ENCODE measurements at regions not wholly inside any gene's neighbourhood (a gene's known extent, or its start where the extent isn't known, plus 50 kb on each side); places are given as distances from the start of the nearest gene placed in this dataset.

GRCh38 chr12:58774731-58775130 is 145.6 kb downstream of the LRIG3 start:
- Mint-ChIP-seq H3K4me1 (no peaks in the 10 kb centered on the region), H3K4me3 (no peak overlapping the region), H3K9me3 (peaks cover 7% of the 10 kb centered on the region), H3K27ac (no peak overlapping the region), H3K36me3 (no peaks in the 10 kb centered on the region), H3K27me3 (no peaks in the 10 kb centered on the region)

GRCh38 chr12:58775396-58775795 is 144.9 kb downstream of the LRIG3 start:
- no peaks in the 10 kb centered on the region for H3K36me3 Mint-ChIP-seq
- no peak overlapping the region for H3K27ac Mint-ChIP-seq
- H3K27me3 Mint-ChIP-seq, result no peaks in the 10 kb centered on the region
- no peak overlapping the region for H3K4me3 Mint-ChIP-seq
- no peaks in the 10 kb centered on the region for H3K4me1 Mint-ChIP-seq
- peaks cover 7% of the 10 kb centered on the region for H3K9me3 Mint-ChIP-seq

- H3K4me3 Mint-ChIP-seq, result no peak overlapping the region
- no peaks in the 10 kb centered on the region for H3K4me1 Mint-ChIP-seq
- no peaks in the 10 kb centered on the region for H3K36me3 Mint-ChIP-seq
- no peaks in the 10 kb centered on the region for H3K27me3 Mint-ChIP-seq
- H3K27ac Mint-ChIP-seq, result no peak overlapping the region
- peaks cover 7% of the 10 kb centered on the region for H3K9me3 Mint-ChIP-seq
These were observed 144.2 kb downstream of the LRIG3 start for GRCh38 chr12:58776144-58776543.

- H3K9me3 Mint-ChIP-seq, result peaks cover 7% of the 10 kb centered on the region
- H3K27me3 Mint-ChIP-seq, result no peaks in the 10 kb centered on the region
- no peak overlapping the region for H3K27ac Mint-ChIP-seq
- no peak overlapping the region for H3K4me3 Mint-ChIP-seq
- no peaks in the 10 kb centered on the region for H3K4me1 Mint-ChIP-seq
- no peaks in the 10 kb centered on the region for H3K36me3 Mint-ChIP-seq
These were observed 142.5 kb downstream of the LRIG3 start for GRCh38 chr12:58777815-58778214.

- Mint-ChIP-seq H3K27ac (no peak overlapping the region), H3K4me3 (no peak overlapping the region), H3K36me3 (no peaks in the 10 kb centered on the region), H3K27me3 (no peaks in the 10 kb centered on the region), H3K4me1 (no peaks in the 10 kb centered on the region), H3K9me3 (peaks cover 7% of the 10 kb centered on the region)
These were observed 138.7 kb downstream of the LRIG3 start for GRCh38 chr12:58781609-58782008.

GRCh38 chr12:58787021-58787760 is 133.1 kb downstream of the LRIG3 start:
- Mint-ChIP-seq H3K27ac (no peak overlapping the region), H3K4me3 (no peak overlapping the region), H3K36me3 (no peaks in the 10 kb centered on the region), H3K27me3 (no peaks in the 10 kb centered on the region), H3K9me3 (no peaks in the 10 kb centered on the region), H3K4me1 (no peaks in the 10 kb centered on the region)

GRCh38 chr12:58794859-58795258 is 125.4 kb downstream of the LRIG3 start:
- H3K27ac Mint-ChIP-seq, result no peak overlapping the region
- H3K27me3 Mint-ChIP-seq, result no peaks in the 10 kb centered on the region
- no peaks in the 10 kb centered on the region for H3K36me3 Mint-ChIP-seq
- peaks cover 15% of the 10 kb centered on the region for H3K9me3 Mint-ChIP-seq
- no peak overlapping the region for H3K4me3 Mint-ChIP-seq
- no peaks in the 10 kb centered on the region for H3K4me1 Mint-ChIP-seq

GRCh38 chr12:58795825-58796224 is 124.5 kb downstream of the LRIG3 start:
- H3K27me3 Mint-ChIP-seq, result no peaks in the 10 kb centered on the region
- H3K4me3 Mint-ChIP-seq, result no peak overlapping the region
- H3K9me3 Mint-ChIP-seq, result peaks cover 15% of the 10 kb centered on the region
- no peaks in the 10 kb centered on the region for H3K36me3 Mint-ChIP-seq
- no peaks in the 10 kb centered on the region for H3K4me1 Mint-ChIP-seq
- H3K27ac Mint-ChIP-seq, result no peak overlapping the region

GRCh38 chr12:58801986-58802385 is 118.3 kb downstream of the LRIG3 start:
- no peak overlapping the region for H3K4me3 Mint-ChIP-seq
- no peak overlapping the region for H3K27ac Mint-ChIP-seq
- no peaks in the 10 kb centered on the region for H3K36me3 Mint-ChIP-seq
- no peaks in the 10 kb centered on the region for H3K4me1 Mint-ChIP-seq
- H3K27me3 Mint-ChIP-seq, result no peaks in the 10 kb centered on the region
- no peaks in the 10 kb centered on the region for H3K9me3 Mint-ChIP-seq

- Mint-ChIP-seq H3K27ac (no peak overlapping the region), H3K36me3 (no peaks in the 10 kb centered on the region), H3K4me3 (no peak overlapping the region), H3K9me3 (no peaks in the 10 kb centered on the region), H3K4me1 (no peaks in the 10 kb centered on the region), H3K27me3 (no peaks in the 10 kb centered on the region)
These were observed 116.4 kb downstream of the LRIG3 start for GRCh38 chr12:58803908-58804307.

GRCh38 chr12:58804749-58805148 is 115.6 kb downstream of the LRIG3 start:
- H3K9me3 Mint-ChIP-seq, result no peaks in the 10 kb centered on the region
- no peak overlapping the region for H3K27ac Mint-ChIP-seq
- H3K4me1 Mint-ChIP-seq, result no peaks in the 10 kb centered on the region
- H3K36me3 Mint-ChIP-seq, result no peaks in the 10 kb centered on the region
- no peak overlapping the region for H3K4me3 Mint-ChIP-seq
- H3K27me3 Mint-ChIP-seq, result no peaks in the 10 kb centered on the region

GRCh38 chr12:58809064-58809607 is 111.2 kb downstream of the LRIG3 start:
- no peak overlapping the region for H3K27ac Mint-ChIP-seq
- H3K9me3 Mint-ChIP-seq, result no peaks in the 10 kb centered on the region
- no peak overlapping the region for H3K4me3 Mint-ChIP-seq
- no peaks in the 10 kb centered on the region for H3K4me1 Mint-ChIP-seq
- no peaks in the 10 kb centered on the region for H3K36me3 Mint-ChIP-seq
- no peaks in the 10 kb centered on the region for H3K27me3 Mint-ChIP-seq

- no peaks in the 10 kb centered on the region for H3K9me3 Mint-ChIP-seq
- no peaks in the 10 kb centered on the region for H3K27me3 Mint-ChIP-seq
- no peak overlapping the region for H3K27ac Mint-ChIP-seq
- H3K36me3 Mint-ChIP-seq, result no peaks in the 10 kb centered on the region
- H3K4me1 Mint-ChIP-seq, result no peaks in the 10 kb centered on the region
- no peak overlapping the region for H3K4me3 Mint-ChIP-seq
These were observed 109.0 kb downstream of the LRIG3 start for GRCh38 chr12:58811346-58811745.

GRCh38 chr12:58812214-58812613 is 108.1 kb downstream of the LRIG3 start:
- Mint-ChIP-seq H3K27me3 (no peaks in the 10 kb centered on the region), H3K4me3 (no peak overlapping the region), H3K4me1 (no peaks in the 10 kb centered on the region), H3K27ac (no peak overlapping the region), H3K9me3 (no peaks in the 10 kb centered on the region), H3K36me3 (no peaks in the 10 kb centered on the region)

GRCh38 chr12:58814036-58814435 is 106.3 kb downstream of the LRIG3 start:
- Mint-ChIP-seq H3K27ac (no peak overlapping the region), H3K27me3 (no peaks in the 10 kb centered on the region), H3K4me3 (no peak overlapping the region), H3K9me3 (no peaks in the 10 kb centered on the region), H3K36me3 (no peaks in the 10 kb centered on the region), H3K4me1 (no peaks in the 10 kb centered on the region)

- Mint-ChIP-seq H3K9me3 (no peaks in the 10 kb centered on the region), H3K27ac (no peak overlapping the region), H3K36me3 (no peaks in the 10 kb centered on the region), H3K4me1 (no peaks in the 10 kb centered on the region), H3K27me3 (no peaks in the 10 kb centered on the region), H3K4me3 (no peak overlapping the region)
These were observed 105.1 kb downstream of the LRIG3 start for GRCh38 chr12:58815235-58815634.

GRCh38 chr12:58818546-58818945 is 101.8 kb downstream of the LRIG3 start:
- peaks cover 7% of the 10 kb centered on the region for H3K9me3 Mint-ChIP-seq
- H3K27me3 Mint-ChIP-seq, result peaks cover 3% of the 10 kb centered on the region
- no peak overlapping the region for H3K4me3 Mint-ChIP-seq
- no peaks in the 10 kb centered on the region for H3K36me3 Mint-ChIP-seq
- no peaks in the 10 kb centered on the region for H3K4me1 Mint-ChIP-seq
- H3K27ac Mint-ChIP-seq, result no peak overlapping the region

Data from activated naive CD4-positive, alpha-beta T cell treated with anti-CD3 and anti-CD28 coated beads, Interleukin-2, amount 50 U/mL, for 24 hours (primary cell).